Tibial nerve (tissue), 4 donors: ENCODE measurements at regions not wholly inside any gene's neighbourhood (a gene's known extent, or its start where the extent isn't known, plus 50 kb on each side); places are given as distances from the start of the nearest gene placed in this dataset.

Experiments used
- DNase-seq, 2 donors: peaks; one replicate each; pipeline ENCODE4 v3.0.0-alpha.2; 2019; ENCODE audit warnings: low spot score in 2 of 2
- H3K27ac ChIP-seq, 4 donors: fragments of 200-600 bp; sonication (generic) in 3 of 4; one replicate each; pipeline ENCODE4 v1.5.1; 2017 to 2019; ENCODE audit warnings: mild to moderate bottlenecking in 1 of 4
- H3K27me3 ChIP-seq, 2 donors: fragments of 200-600 bp; sonication (generic) in 1 of 2; one replicate each; pipeline versions ENCODE4 v1.5.1 to v1.6.0; 2017 to 2019
- H3K36me3 ChIP-seq, 3 donors: fragments of 200-600 bp; sonication (generic); one replicate each; pipeline ENCODE4 v1.5.1; 2018 to 2019
- H3K4me1 ChIP-seq, 4 donors: fragments of 200-600 bp; sonication (generic) in 3 of 4; one replicate each; pipeline ENCODE4 v1.5.1; 2017 to 2019
- H3K4me3 ChIP-seq, 4 donors: fragments of 200-600 bp; sonication (generic) in 3 of 4; one replicate each; pipeline ENCODE4 v1.5.1; 2017 to 2019; ENCODE audit warnings: mild to moderate bottlenecking in 1 of 4, moderate library complexity in 1 of 4
- H3K9me3 ChIP-seq, 4 donors: fragments of 200-600 bp; sonication (generic) in 3 of 4; one replicate each; pipeline ENCODE4 v1.5.1; 2017 to 2019
- EP300 ChIP-seq, 2 donors: sonication (generic); formaldehyde crosslinking; IDR thresholded peaks; one replicate each; pipeline ENCODE4 v1.6.1; 2017; ENCODE audit warnings: antibody characterized with exemption in 2 of 2, mild to moderate bottlenecking in 1 of 2
- POLR2A ChIP-seq, 2 donors: fragments of 450-650 bp; IDR thresholded peaks; one replicate each; pipeline ENCODE4 v1.6.1; 2017; ENCODE audit warnings: antibody characterized with exemption in 2 of 2, mild to moderate bottlenecking in 2 of 2, moderate library complexity in 2 of 2
- WGBS, 2 donors: methylation state at CpG; one replicate each; pipeline ENCODE4 v1.1.5; 2018; 5-methylcytosine and 5-hydroxymethylcytosine counted together
- TF ChIP-seq, protein P1 (sequence below), 5 experiments: fragments of 200-600 bp in 3 of 5; fragments of 450-650 bp in 2 of 5; sonication (generic) in 3 of 5; IDR thresholded peaks; one replicate each; pipeline ENCODE4 v1.5.1; 2016 to 2019; ENCODE audit warnings: antibody characterized with exemption in 5 of 5, mild to moderate bottlenecking in 3 of 5, moderate library complexity in 2 of 5

DNA sequence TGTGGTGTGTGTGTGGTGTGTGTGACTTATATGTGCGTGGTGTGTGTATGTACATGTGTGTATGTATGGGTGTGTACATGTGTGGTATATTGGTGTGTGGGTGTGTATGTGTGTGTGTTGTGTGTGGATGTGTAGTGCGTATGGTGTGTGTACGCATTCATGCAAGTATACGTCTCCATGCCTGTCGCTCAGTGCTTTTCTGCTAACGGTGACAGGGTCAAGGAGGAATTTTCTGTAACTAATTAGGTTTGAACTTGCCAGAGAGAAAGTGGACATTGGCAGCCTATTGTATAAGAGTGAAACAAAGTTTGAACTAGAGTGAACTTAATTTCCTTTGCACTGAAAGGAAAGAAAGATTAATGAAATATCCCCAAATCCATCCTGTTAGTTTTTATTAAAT, 120.9 kb upstream of the GSC start:
- no peak overlapping the region for H3K4me3 ChIP-seq
- no peak overlapping the region for H3K27ac ChIP-seq
- TF ChIP-seq, protein P1, sequence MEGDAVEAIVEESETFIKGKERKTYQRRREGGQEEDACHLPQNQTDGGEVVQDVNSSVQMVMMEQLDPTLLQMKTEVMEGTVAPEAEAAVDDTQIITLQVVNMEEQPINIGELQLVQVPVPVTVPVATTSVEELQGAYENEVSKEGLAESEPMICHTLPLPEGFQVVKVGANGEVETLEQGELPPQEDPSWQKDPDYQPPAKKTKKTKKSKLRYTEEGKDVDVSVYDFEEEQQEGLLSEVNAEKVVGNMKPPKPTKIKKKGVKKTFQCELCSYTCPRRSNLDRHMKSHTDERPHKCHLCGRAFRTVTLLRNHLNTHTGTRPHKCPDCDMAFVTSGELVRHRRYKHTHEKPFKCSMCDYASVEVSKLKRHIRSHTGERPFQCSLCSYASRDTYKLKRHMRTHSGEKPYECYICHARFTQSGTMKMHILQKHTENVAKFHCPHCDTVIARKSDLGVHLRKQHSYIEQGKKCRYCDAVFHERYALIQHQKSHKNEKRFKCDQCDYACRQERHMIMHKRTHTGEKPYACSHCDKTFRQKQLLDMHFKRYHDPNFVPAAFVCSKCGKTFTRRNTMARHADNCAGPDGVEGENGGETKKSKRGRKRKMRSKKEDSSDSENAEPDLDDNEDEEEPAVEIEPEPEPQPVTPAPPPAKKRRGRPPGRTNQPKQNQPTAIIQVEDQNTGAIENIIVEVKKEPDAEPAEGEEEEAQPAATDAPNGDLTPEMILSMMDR (IDR thresholded peaks at IDR 0.05) = no peak
- TF ChIP-seq POLR2A (IDR thresholded peaks at IDR 0.05) = no peak
- TF ChIP-seq EP300 (IDR thresholded peaks at IDR 0.05) = no peak
- peaks cover 0 to 8% (median 0%) of the 10 kb centered on the region in 4 donors for H3K9me3 ChIP-seq
- no peaks in the 10 kb centered on the region for H3K36me3 ChIP-seq
- peaks cover 0 to 3% (median 0%) of the 10 kb centered on the region in 4 donors for H3K4me1 ChIP-seq
- H3K27me3 ChIP-seq = no peaks in the 10 kb centered on the region
- WGBS, 2 donors = 48 to 54% methylated on average over 6 of the region's 6 CpGs
- DNase-seq = no peak

- Histone ChIP-seq H3K27ac (no peak overlapping the region), H3K4me1 (peaks cover 0 to 3% (median 0%) of the 10 kb centered on the region in 4 donors), H3K27me3 (no peaks in the 10 kb centered on the region), H3K4me3 (no peak overlapping the region), H3K9me3 (no peaks in the 10 kb centered on the region), H3K36me3 (no peaks in the 10 kb centered on the region)
- DNase-seq = no peak
- WGBS, 2 donors = 91 to 97% methylated on average over 6 of the region's 6 CpGs
- no peak for TF ChIP-seq POLR2A (IDR thresholded peaks at IDR 0.05)
- TF ChIP-seq, protein P1 (IDR thresholded peaks at IDR 0.05) = no peak
- TF ChIP-seq EP300 (IDR thresholded peaks at IDR 0.05) = no peak
These were observed 119.8 kb upstream of the GSC start for GRCh38 chr14:94889520-94890312.

DNA sequence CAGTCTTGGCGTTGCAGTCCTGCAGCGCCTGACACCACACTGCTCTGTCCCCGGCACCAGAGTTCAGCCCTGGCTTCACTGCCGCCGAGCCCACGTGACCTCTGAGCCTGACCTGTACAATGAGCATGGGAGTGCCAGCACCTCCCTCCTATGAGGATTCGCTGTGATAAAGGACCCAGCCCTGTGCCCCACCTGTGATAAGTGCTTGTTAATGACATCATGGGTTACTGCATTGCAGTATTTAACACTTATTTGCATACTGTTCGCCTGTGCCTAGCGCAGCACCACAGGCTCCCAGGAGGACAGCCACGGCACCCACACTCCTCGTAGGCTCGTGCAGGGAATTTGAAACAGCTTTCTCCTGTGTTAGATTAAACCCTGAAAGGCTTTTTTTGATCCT, 118.2 kb upstream of the GSC start:
- TF ChIP-seq POLR2A (IDR thresholded peaks at IDR 0.05) (no peak), EP300 (IDR thresholded peaks at IDR 0.05) (no peak)
- TF ChIP-seq, protein P1 (IDR thresholded peaks at IDR 0.05) = no peak
- DNase-seq = no peak

DNA sequence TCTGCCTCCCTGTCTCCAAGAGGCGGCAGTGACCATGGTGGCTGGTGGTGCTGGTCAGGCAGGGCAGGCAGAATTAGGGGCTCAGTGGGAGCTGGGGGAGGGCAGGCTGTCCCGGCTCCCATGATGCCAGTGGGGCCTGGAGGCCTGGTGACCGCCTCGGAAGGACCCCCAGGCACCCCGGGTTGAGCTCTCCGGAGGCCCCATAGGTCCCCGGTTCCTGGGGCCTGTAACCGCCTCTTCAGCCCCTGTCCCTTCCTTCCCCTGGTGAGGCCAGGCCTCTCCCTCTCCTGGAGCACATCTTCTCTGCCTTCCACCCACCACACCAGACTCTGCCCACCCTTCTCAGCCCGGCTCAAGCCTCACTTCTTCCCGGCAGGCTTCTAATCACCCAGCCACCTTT, 117.7 kb upstream of the GSC start:
- Histone ChIP-seq H3K36me3 (no peaks in the 10 kb centered on the region), H3K4me1 (peaks cover 0 to 3% (median 0%) of the 10 kb centered on the region in 4 donors), H3K9me3 (peaks cover 0 to 1% (median 0%) of the 10 kb centered on the region in 4 donors), H3K27me3 (no peaks in the 10 kb centered on the region), H3K4me3 (no peak overlapping the region), H3K27ac (no peak overlapping the region)
- no peak for DNase-seq
- TF ChIP-seq EP300 (IDR thresholded peaks at IDR 0.05) (no peak), POLR2A (IDR thresholded peaks at IDR 0.05) (no peak)
- TF ChIP-seq, protein P1 (IDR thresholded peaks at IDR 0.05) = no peak
- 88 to 90% methylated on average over 7 to 10 of the region's 10 CpGs for WGBS, 2 donors

More for the DNA sequence above, 118.2 kb upstream of the GSC start:
- Histone ChIP-seq H3K27me3 (no peaks in the 10 kb centered on the region), H3K9me3 (no peaks in the 10 kb centered on the region), H3K4me3 (no peak overlapping the region), H3K36me3 (no peaks in the 10 kb centered on the region), H3K27ac (no peak overlapping the region), H3K4me1 (peaks cover 0 to 3% (median 0%) of the 10 kb centered on the region in 4 donors)
- WGBS, 2 donors = 68 to 75% methylated on average over 12 of the region's 12 CpGs

GRCh38 chr14:94886931-94887330, 117.0 kb upstream of the GSC start:
- Histone ChIP-seq H3K4me1 (peaks cover 0 to 3% (median 0%) of the 10 kb centered on the region in 4 donors), H3K27ac (no peak overlapping the region), H3K36me3 (no peaks in the 10 kb centered on the region), H3K27me3 (no peaks in the 10 kb centered on the region), H3K4me3 (no peak overlapping the region), H3K9me3 (peaks cover 0 to 4% (median 0%) of the 10 kb centered on the region in 4 donors)
- 82 to 85% methylated on average over 7 of the region's 7 CpGs for WGBS, 2 donors
- no peak for DNase-seq
- TF ChIP-seq EP300 (IDR thresholded peaks at IDR 0.05) (no peak), POLR2A (IDR thresholded peaks at IDR 0.05) (no peak)
- TF ChIP-seq, protein P1 (IDR thresholded peaks at IDR 0.05) = no peak
